CD14-positive monocyte (primary cell): ENCODE measurements at regions not wholly inside any gene's neighbourhood (a gene's known extent, or its start where the extent isn't known, plus 50 kb on each side); places are given as distances from the start of the nearest gene placed in this dataset.

ENCODE experiments used
- DNase-seq, 3 donors: peaks; one replicate each; pipeline ENCODE4 v3.0.0-alpha.2; 2011 to 2022
- H2AFZ ChIP-seq: 2 replicates; pipeline ENCODE4 v1.6.0; 2012; ENCODE audit warnings: mild to moderate bottlenecking, low read depth, low read length, inconsistent platforms; ENCODE audit not compliant: insufficient read depth, poor library complexity, severe bottlenecking
- H3K27ac ChIP-seq, 2 donors: 1 replicate in 1 of 2; 2 replicates in 1 of 2; pipeline ENCODE4 v1.5.1; 2012 to 2013; ENCODE audit warnings: low read length in 2 of 2, control low read depth in 1 of 2, inconsistent platforms in 1 of 2, low read depth in 1 of 2, mild to moderate bottlenecking in 1 of 2
- H3K27me3 ChIP-seq, 2 donors: one replicate each; pipeline versions ENCODE4 v1.6.0 to v1.6.1; 2011 to 2013; ENCODE audit warnings: low read length in 2 of 2; ENCODE audit not compliant: control insufficient read depth in 2 of 2, insufficient read depth in 2 of 2
- H3K36me3 ChIP-seq, 2 donors: replicated peaks in 1 of 2; 1 replicate in 1 of 2; 2 replicates in 1 of 2; pipeline versions ENCODE4 v1.5.1 to v1.6.1; 2012 to 2013; ENCODE audit warnings: low read length in 2 of 2, control low read depth in 1 of 2, inconsistent platforms in 1 of 2, mild to moderate bottlenecking in 1 of 2; ENCODE audit not compliant: insufficient read depth in 2 of 2, control insufficient read depth in 1 of 2
- H3K4me1 ChIP-seq, 2 donors: 1 replicate in 1 of 2; 2 replicates in 1 of 2; pipeline versions ENCODE4 v1.5.1 to v1.6.1; 2012 to 2013; ENCODE audit warnings: low read length in 2 of 2, control low read depth in 1 of 2, inconsistent platforms in 1 of 2, mild to moderate bottlenecking in 1 of 2, moderate library complexity in 1 of 2; ENCODE audit not compliant: insufficient read depth in 2 of 2, control insufficient read depth in 1 of 2
- H3K4me2 ChIP-seq: replicated peaks from 2 replicates; pipeline ENCODE3; 2012; ENCODE audit warnings: low read length, moderate library complexity, mild to moderate bottlenecking; ENCODE audit not compliant: poor library complexity, severe bottlenecking; ENCODE audit errors: extremely low read depth
- H3K4me3 ChIP-seq, 3 experiments: fragments of 200-600 bp in 1 of 3; sonication (generic) in 1 of 3; replicated peaks in 1 of 3; 1 replicate in 2 of 3; 2 replicates in 1 of 3; pipeline ENCODE4 v1.5.1; 2011 to 2013; ENCODE audit warnings: low read length in 3 of 3, mild to moderate bottlenecking in 3 of 3, control low read depth in 2 of 3, low read depth in 2 of 3, inconsistent platforms in 1 of 3, moderate library complexity in 1 of 3
- H3K79me2 ChIP-seq: 2 replicates; pipeline ENCODE4 v1.6.0; 2012; ENCODE audit warnings: mild to moderate bottlenecking, control low read depth, inconsistent platforms, low read length, moderate library complexity; ENCODE audit not compliant: insufficient read depth
- H3K9ac ChIP-seq: 2 replicates; pipeline ENCODE4 v1.6.0; 2017; ENCODE audit warnings: low read length, mild to moderate bottlenecking; ENCODE audit not compliant: insufficient read depth, poor library complexity, severe bottlenecking
- H3K9me3 ChIP-seq, 2 donors: replicated peaks in 1 of 2; 1 replicate in 1 of 2; 2 replicates in 1 of 2; pipeline versions ENCODE4 v1.5.1 to v1.6.1; 2012 to 2013; ENCODE audit warnings: low read length in 2 of 2, control low read depth in 1 of 2; ENCODE audit not compliant: control insufficient read depth in 1 of 2, insufficient read depth in 1 of 2
- H4K20me1 ChIP-seq: 2 replicates; pipeline ENCODE4 v1.6.0; 2012; ENCODE audit warnings: mild to moderate bottlenecking, low read length, control low read depth, moderate library complexity; ENCODE audit not compliant: insufficient read depth
- H3K27ac Mint-ChIP-seq, 7 donors: one replicate each; pipeline ENCODE4 v1.8.0; 2020; ENCODE audit warnings: mild to moderate bottlenecking in 7 of 7, mixed read lengths in 7 of 7, moderate library complexity in 6 of 7, inconsistent platforms in 2 of 7
- H3K27me3 Mint-ChIP-seq, 3 donors: one replicate each; pipeline ENCODE4 v1.8.0; 2021 to 2022; ENCODE audit warnings: low read depth in 3 of 3, mild to moderate bottlenecking in 3 of 3, mixed read lengths in 3 of 3, moderate library complexity in 3 of 3, inconsistent platforms in 1 of 3
- H3K36me3 Mint-ChIP-seq, 2 donors: one replicate each; pipeline ENCODE4 v1.8.0; 2020; ENCODE audit warnings: mixed read lengths in 2 of 2, inconsistent platforms in 1 of 2, mild to moderate bottlenecking in 1 of 2
- H3K4me1 Mint-ChIP-seq: one replicate; pipeline ENCODE4 v1.8.0; 2020; ENCODE audit warnings: mild to moderate bottlenecking, mixed read lengths
- H3K4me3 Mint-ChIP-seq, 2 donors: one replicate each; pipeline ENCODE4 v1.8.0; 2020; ENCODE audit warnings: mild to moderate bottlenecking in 2 of 2, mixed read lengths in 2 of 2, moderate library complexity in 1 of 2
- H3K9me3 Mint-ChIP-seq, 7 donors: one replicate each; pipeline ENCODE4 v1.8.0; 2020 to 2022; ENCODE audit warnings: mixed read lengths in 7 of 7, mild to moderate bottlenecking in 6 of 7, moderate library complexity in 6 of 7, inconsistent platforms in 2 of 7
- CTCF ChIP-seq: fragments of 200-600 bp; IDR thresholded peaks from one replicate; pipeline ENCODE4 v1.8.0; 2022; ENCODE audit warnings: antibody characterized with exemption, mild to moderate bottlenecking
- WGBS: methylation state at CpG from one replicate; pipeline ENCODE4 v1.1.5; 2013; ENCODE audit warnings: missing lambda C conversion rate; ENCODE audit not compliant: insufficient coverage; 5-methylcytosine and 5-hydroxymethylcytosine counted together
- intact Hi-C, 2 donors: fragments of 100-400 bp; cut with micrococcal nuclease; formaldehyde crosslinking; loops; one replicate each; pipeline versions ENCODE4 v1.15.0 to v1.15.1; 2023

- Mint-ChIP-seq H3K36me3 (no peaks in the 10 kb centered on the region), H3K4me3 (no peak overlapping the region), H3K27ac (no peak overlapping the region), H3K27me3 (peaks cover 2 to 9% (median 3%) of the 10 kb centered on the region in 3 donors), H3K4me1 (no peaks in the 10 kb centered on the region), H3K9me3 (peaks cover 0 to 2% (median 0%) of the 10 kb centered on the region in 7 donors)
- Histone ChIP-seq H3K9ac (no peak overlapping the region), H3K27ac (no peak overlapping the region), H3K9me3 (no peaks in the 10 kb centered on the region), H3K79me2 (no peaks in the 10 kb centered on the region), H3K27me3 (peaks cover 0 to 2% of the 10 kb centered on the region in 2 donors), H3K4me2 (no peak overlapping the region), H4K20me1 (no peaks in the 10 kb centered on the region), H3K4me3 (no peak overlapping the region), H2AFZ (no peak overlapping the region), H3K36me3 (no peaks in the 10 kb centered on the region), H3K4me1 (no peaks in the 10 kb centered on the region)
- no peak for DNase-seq
- intact Hi-C loops = no loop called here
- no peak for TF ChIP-seq CTCF
Measured at GRCh38 chr5:72625332-72625731, 118.1 kb upstream of the ZNF366 start.

- Histone ChIP-seq H4K20me1 (no peaks in the 10 kb centered on the region), H3K9ac (no peak overlapping the region), H3K4me2 (no peak overlapping the region), H3K36me3 (no peaks in the 10 kb centered on the region), H3K79me2 (no peaks in the 10 kb centered on the region), H3K4me1 (no peaks in the 10 kb centered on the region), H3K27ac (no peak overlapping the region), H2AFZ (no peak overlapping the region), H3K9me3 (no peaks in the 10 kb centered on the region), H3K27me3 (peaks cover 0 to 2% of the 10 kb centered on the region in 2 donors), H3K4me3 (no peak overlapping the region)
- DNase-seq = no peak
- 20% methylated on average over 1 of the region's 5 CpGs for WGBS
- peaks cover 0 to 2% (median 0%) of the 10 kb centered on the region in 7 donors for H3K9me3 Mint-ChIP-seq
- H3K27ac Mint-ChIP-seq = no peak overlapping the region
- H3K4me1 Mint-ChIP-seq = no peaks in the 10 kb centered on the region
- peaks cover 2 to 9% (median 3%) of the 10 kb centered on the region in 3 donors for H3K27me3 Mint-ChIP-seq
- no peaks in the 10 kb centered on the region for H3K36me3 Mint-ChIP-seq
- intact Hi-C loops = no loop called here
- TF ChIP-seq CTCF = no peak
- H3K4me3 Mint-ChIP-seq = no peak overlapping the region
Measured at GRCh38 chr5:72624641-72625236, 117.5 kb upstream of the ZNF366 start.
